HepG2 (cell line): ENCODE measurements at regions not wholly inside any gene's neighbourhood (a gene's known extent, or its start where the extent isn't known, plus 50 kb on each side); places are given as distances from the start of the nearest gene placed in this dataset.

Experiments used
- ATAC-seq: fragments of 200-7000 bp; cut with Tn5 transposase; 3 replicates; pipeline ENCODE4 v1.9.1; 2020; ENCODE audit warnings: mild to moderate bottlenecking, moderate library complexity
- BruUV-seq: library from RNA; stranded (reverse); fragments of 400-500 nt; replicated peaks from 2 replicates; lab custom pipeline; 2021; lab: Mats Ljungman, UMichigan
- CTCF ChIA-PET: fragments of 300-600 bp; formaldehyde crosslinking; extraction: SDS; loops from one replicate; lab custom pipeline; 2021; ENCODE audit warnings: low total read pairs, inconsistent platforms, low intra/inter-chr PET ratio; lab: Yijun Ruan, JAX
- POLR2A ChIA-PET: fragments of 350-600 bp; sonication (Branson Sonifier 250); formaldehyde crosslinking; loops from one replicate; lab custom pipeline; 2020; ENCODE audit warnings: antibody characterized with exemption, inconsistent platforms; lab: Yijun Ruan, JAX
- DNase-seq: peaks from one replicate; pipeline ENCODE4 v3.0.0-alpha.2; 2015; ENCODE audit warnings: low spot score
- FAIRE-seq: peaks from 3 replicates; lab custom pipeline; 2011; peaks lifted over from hg19 to GRCh38; lab: Jason Lieb, UNC
- H2AFZ ChIP-seq: one replicate; pipeline ENCODE4 v1.6.1; 2011; ENCODE audit warnings: low read length, inconsistent platforms
- H3K27ac ChIP-seq: fragments of 300-600 bp; 3 replicates; pipeline ENCODE4 v1.8.0; 2011; ENCODE audit warnings: mixed run types, mild to moderate bottlenecking, mixed read lengths, low read length, inconsistent platforms; ENCODE audit not compliant: insufficient read depth; ENCODE audit errors: extremely low read length
- H3K27me3 ChIP-seq, 2 experiments: fragments of 200-600 bp in 1 of 2; 2 replicates in 1 of 2; 3 replicates in 1 of 2; pipeline versions ENCODE4 v1.6.0 to v1.8.0; 2011; ENCODE audit warnings: low read length in 2 of 2, mild to moderate bottlenecking in 2 of 2, moderate library complexity in 2 of 2, inconsistent platforms in 1 of 2; ENCODE audit not compliant: insufficient read depth in 2 of 2, control insufficient read depth in 1 of 2
- H3K36me3 ChIP-seq, 2 experiments: fragments of 200-600 bp in 1 of 2; replicated peaks in 1 of 2; 2 replicates in 1 of 2; 3 replicates in 1 of 2; pipeline versions ENCODE4 v1.5.1 to v1.8.0; 2011; ENCODE audit warnings: low read length in 2 of 2, inconsistent platforms in 1 of 2; ENCODE audit not compliant: insufficient read depth in 2 of 2, control insufficient read depth in 1 of 2
- H3K4me1 ChIP-seq: 2 replicates; pipeline ENCODE4 v1.5.1; 2012; ENCODE audit warnings: low read length, inconsistent platforms; ENCODE audit not compliant: insufficient read depth
- H3K4me2 ChIP-seq: 2 replicates; pipeline ENCODE4 v1.6.0; 2011; ENCODE audit warnings: low read depth, low read length, inconsistent platforms
- H3K4me3 ChIP-seq, 3 experiments: fragments of 200-600 bp in 1 of 3; sonication (generic), shearing (Covaris generic) in 1 of 3; replicated peaks in 1 of 3; 2 replicates each; pipeline ENCODE4 v1.5.1; 2011 to 2016; ENCODE audit warnings: low read length in 3 of 3, inconsistent platforms in 2 of 3, low read depth in 2 of 3, mild to moderate bottlenecking in 2 of 3, control low read depth in 1 of 3, mixed read lengths in 1 of 3; ENCODE audit not compliant: insufficient read depth in 1 of 3
- H3K79me2 ChIP-seq: one replicate; pipeline ENCODE4 v1.6.1; 2011; ENCODE audit warnings: low read length, inconsistent platforms; ENCODE audit not compliant: insufficient read depth
- H3K9ac ChIP-seq: 2 replicates; pipeline ENCODE4 v1.6.0; 2011; ENCODE audit warnings: mild to moderate bottlenecking, low read depth, low read length, inconsistent platforms; ENCODE audit not compliant: insufficient read depth
- H3K9me3 ChIP-seq: 2 replicates; pipeline ENCODE4 v1.5.1; 2012; ENCODE audit warnings: mild to moderate bottlenecking, low read length
- H4K20me1 ChIP-seq: 2 replicates; pipeline ENCODE4 v1.6.0; 2011; ENCODE audit warnings: inconsistent platforms, mild to moderate bottlenecking, low read length, moderate library complexity; ENCODE audit not compliant: insufficient read depth
- KDM1A ChIP-seq: IDR thresholded peaks from 2 replicates; pipeline ENCODE4 v1.6.1; 2016; ENCODE audit warnings: missing compliant biosample characterization
- PRDM4 ChIP-seq: sonication (generic); formaldehyde crosslinking; IDR thresholded peaks from 2 replicates; pipeline ENCODE4 v1.9.0; 2021; ENCODE audit warnings: missing genetic modification reagents, borderline replicate concordance
- ZNF646 ChIP-seq: sonication (generic); formaldehyde crosslinking; IDR thresholded peaks from 2 replicates; pipeline ENCODE4 v1.9.0; 2021; ENCODE audit warnings: mild to moderate bottlenecking, missing genetic modification reagents
- ZNF687 ChIP-seq: sonication (generic); formaldehyde crosslinking; IDR thresholded peaks from 2 replicates; pipeline ENCODE4 v1.5.1; 2020; ENCODE audit warnings: mild to moderate bottlenecking, missing genetic modification reagents, moderate library complexity
- WGBS: methylation state at CpG from one replicate; pipeline ENCODE4 v1.1.6; 2017; ENCODE audit warnings: low lambda C conversion rate; 5-methylcytosine and 5-hydroxymethylcytosine counted together
- in situ Hi-C: cut with HindIII; loops from 2 replicates; pipeline ENCODE4 v1.10.0; 2017; ENCODE audit warnings: low pct_unique_long_range_greater_than_20kb; ENCODE audit not compliant: extremely low pct_ligation_motif_present
- intact Hi-C: fragments of 100-400 bp; cut with micrococcal nuclease; formaldehyde crosslinking; loops from one replicate; pipeline ENCODE4 v1.10.0; 2022; ENCODE audit not compliant: unreplicated experiment

DNA sequence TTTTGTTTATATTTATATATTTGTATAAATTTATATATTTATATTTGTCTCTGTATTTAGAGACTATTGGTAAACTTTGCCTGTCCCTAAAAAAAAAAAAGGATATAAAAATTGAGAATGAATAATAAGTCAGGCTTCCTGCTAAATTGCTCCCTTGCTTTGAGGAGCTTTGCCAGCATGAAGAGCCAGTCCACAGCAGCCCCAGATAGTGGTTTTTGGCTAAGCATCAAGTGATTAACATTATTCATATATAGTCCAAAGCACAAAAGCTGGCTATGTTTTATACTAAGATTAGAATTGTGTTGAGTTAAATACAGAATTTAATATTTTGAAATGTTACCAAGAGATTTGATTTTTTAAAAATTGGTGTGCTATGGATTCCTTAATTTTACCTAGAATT, 264.9 kb upstream of the FERD3L start:
- CTCF ChIA-PET = no interaction called here
- Histone ChIP-seq H3K4me1 (no peaks in the 10 kb centered on the region), H3K36me3 (no peaks in the 10 kb centered on the region), H3K4me3 (no peak overlapping the region), H4K20me1 (no peaks in the 10 kb centered on the region), H2AFZ (no peak overlapping the region), H3K9me3 (peaks cover 46% of the 10 kb centered on the region), H3K9ac (no peak overlapping the region)
- no peak for FAIRE-seq
- BruUV-seq = no TSS peak
- intact Hi-C loops = no loop called here
- no peak for DNase-seq
- POLR2A ChIA-PET = no interaction called here
- no peak for ATAC-seq
- in situ Hi-C loops = no loop called here
- TF ChIP-seq KDM1A (CRISPR knock-in tag) = no peak
- TF ChIP-seq, all 625 proteins: peak for 0
- Histone ChIP-seq H3K27ac (no peak overlapping the region), H3K27me3 (no peaks in the 10 kb centered on the region), H3K4me2 (no peak overlapping the region), H3K79me2 (no peaks in the 10 kb centered on the region)

DNA sequence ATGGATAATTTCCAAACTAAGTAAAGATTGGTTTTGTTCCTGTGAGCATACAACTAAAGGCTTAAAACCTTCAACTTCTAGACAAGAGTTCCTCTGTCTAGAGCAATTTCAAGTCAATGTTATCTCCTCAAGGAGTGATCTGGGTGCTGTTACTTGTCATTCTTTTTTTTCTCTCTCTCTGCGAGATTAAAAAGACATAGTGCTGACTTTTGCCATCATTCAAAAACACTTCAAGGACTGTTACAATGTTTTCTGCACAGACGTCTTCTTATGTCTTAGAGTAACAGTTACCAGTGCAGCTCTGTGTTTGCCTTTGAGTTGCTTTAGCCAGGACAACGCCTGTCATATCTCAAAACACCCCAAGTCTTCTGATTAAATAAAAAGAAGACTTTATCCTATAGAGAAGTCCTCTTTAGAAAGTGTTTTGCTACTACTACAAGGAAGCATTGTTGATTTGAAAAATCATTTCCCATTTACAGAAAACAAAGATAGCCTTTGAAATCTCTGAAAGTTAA, 263.5 kb upstream of the FERD3L start:
- CTCF ChIA-PET = no interaction called here
- WGBS = 0% methylated on average over 3 of the region's 3 CpGs
- no peak for ATAC-seq
- TF ChIP-seq PRDM4 (no peak), ZNF687 (no peak), ZNF646 (CRISPR knock-in tag) (no peak)

More for the DNA sequence above, 263.5 kb upstream of the FERD3L start:
- Histone ChIP-seq H3K9me3 (peaks cover 45% of the 10 kb centered on the region), H4K20me1 (no peaks in the 10 kb centered on the region), H3K27me3 (no peaks in the 10 kb centered on the region), H3K4me1 (no peaks in the 10 kb centered on the region), H3K79me2 (no peaks in the 10 kb centered on the region), H3K27ac (no peak overlapping the region), H3K9ac (no peak overlapping the region), H3K4me2 (no peak overlapping the region), H2AFZ (no peak overlapping the region), H3K4me3 (no peak overlapping the region), H3K36me3 (no peaks in the 10 kb centered on the region)
- no peak for DNase-seq
- POLR2A ChIA-PET = no interaction called here
- BruUV-seq = no TSS peak
- no peak for FAIRE-seq
- in situ Hi-C loops (no loop called here), intact Hi-C loops (no loop called here)
